HUES64 (cell line): ENCODE measurements at regions not wholly inside any gene's neighbourhood (a gene's known extent, or its start where the extent isn't known, plus 50 kb on each side); places are given as distances from the start of the nearest gene placed in this dataset.

Source experiments
- H3K27ac ChIP-seq: 2 replicates; pipeline ENCODE4 v1.7.0; 2013; ENCODE audit warnings: low read depth, low read length, inconsistent platforms
- H3K27me3 ChIP-seq: 2 replicates; pipeline ENCODE4 v1.6.1; 2013; ENCODE audit warnings: mild to moderate bottlenecking, low read length; ENCODE audit not compliant: insufficient read depth
- H3K36me3 ChIP-seq: 2 replicates; pipeline ENCODE4 v1.6.1; 2013; ENCODE audit warnings: mild to moderate bottlenecking, low read length; ENCODE audit not compliant: insufficient read depth
- H3K4me1 ChIP-seq: 2 replicates; pipeline ENCODE4 v1.6.1; 2013; ENCODE audit warnings: mild to moderate bottlenecking, low read length, moderate library complexity; ENCODE audit not compliant: insufficient read depth
- H3K4me3 ChIP-seq: 2 replicates; pipeline ENCODE4 v1.5.1; 2013; ENCODE audit warnings: mild to moderate bottlenecking, low read length, moderate library complexity
- H3K9ac ChIP-seq: 2 replicates; pipeline ENCODE4 v1.6.1; 2013; ENCODE audit warnings: mild to moderate bottlenecking, low read depth, low read length
- H3K9me3 ChIP-seq: 2 replicates; pipeline ENCODE4 v1.6.1; 2013; ENCODE audit warnings: low read depth, low read length; ENCODE audit not compliant: insufficient read depth
- WGBS: fragments of 150-250, 120-280 bp; methylation state at CpG from one replicate; pipeline ENCODE4 v1.1.7; 2013; ENCODE audit warnings: missing lambda C conversion rate; 5-methylcytosine and 5-hydroxymethylcytosine counted together

GRCh38 chr6:113741651-113742050 lies 115.5 kb upstream of the MARCKS start:
- Histone ChIP-seq H3K4me3 (no peak overlapping the region), H3K4me1 (0 out of 2 replicates have a peak, but pooled peaks cover 6% of the 10 kb centered on the region), H3K9me3 (no peaks in the 10 kb centered on the region), H3K27ac (no peak overlapping the region), H3K9ac (no peak overlapping the region), H3K36me3 (no peaks in the 10 kb centered on the region), H3K27me3 (no peaks in the 10 kb centered on the region)

GRCh38 chr6:113742342-113742741 lies 114.8 kb upstream of the MARCKS start:
- H3K9ac ChIP-seq = no peak overlapping the region
- H3K27ac ChIP-seq = no peak overlapping the region
- 0 out of 2 replicates have a peak, but pooled peaks cover 6% of the 10 kb centered on the region for H3K4me1 ChIP-seq
- H3K27me3 ChIP-seq = no peaks in the 10 kb centered on the region
- no peaks in the 10 kb centered on the region for H3K36me3 ChIP-seq
- H3K9me3 ChIP-seq = no peaks in the 10 kb centered on the region
- H3K4me3 ChIP-seq = no peak overlapping the region
- 93% methylated on average over 4 of the region's 4 CpGs for WGBS

- Histone ChIP-seq H3K9ac (no peak overlapping the region), H3K9me3 (no peaks in the 10 kb centered on the region), H3K27me3 (no peaks in the 10 kb centered on the region), H3K27ac (no peak overlapping the region), H3K4me3 (no peak overlapping the region), H3K4me1 (0 out of 2 replicates have a peak, but pooled peaks cover 6% of the 10 kb centered on the region), H3K36me3 (no peaks in the 10 kb centered on the region)
- 98% methylated on average over 3 of the region's 3 CpGs for WGBS
Observed at GRCh38 chr6:113744861-113745260, 112.3 kb upstream of the MARCKS start.

GRCh38 chr6:113750151-113750855 lies 106.8 kb upstream of the MARCKS start:
- Histone ChIP-seq H3K4me1 (no peaks in the 10 kb centered on the region), H3K9ac (no peak overlapping the region), H3K36me3 (no peaks in the 10 kb centered on the region), H3K27ac (no peak overlapping the region), H3K27me3 (no peaks in the 10 kb centered on the region), H3K4me3 (no peak overlapping the region), H3K9me3 (no peaks in the 10 kb centered on the region)
- WGBS = no CpG with 5 or more reads among the region's 1 CpG

- Histone ChIP-seq H3K27ac (no peak overlapping the region), H3K4me3 (no peak overlapping the region), H3K9me3 (no peaks in the 10 kb centered on the region), H3K4me1 (no peaks in the 10 kb centered on the region), H3K9ac (no peak overlapping the region), H3K27me3 (no peaks in the 10 kb centered on the region), H3K36me3 (no peaks in the 10 kb centered on the region)
- WGBS = no CpG with 5 or more reads among the region's 1 CpG
Observed at GRCh38 chr6:113754291-113754690, 102.9 kb upstream of the MARCKS start.

GRCh38 chr6:113755449-113756289 lies 101.5 kb upstream of the MARCKS start:
- Histone ChIP-seq H3K9me3 (no peaks in the 10 kb centered on the region), H3K27me3 (no peaks in the 10 kb centered on the region), H3K4me1 (no peaks in the 10 kb centered on the region), H3K9ac (no peak overlapping the region), H3K27ac (no peak overlapping the region), H3K36me3 (no peaks in the 10 kb centered on the region), H3K4me3 (no peak overlapping the region)
- WGBS = 100% methylated on average over 4 of the region's 4 CpGs

GRCh38 chr6:113756290-113756665 lies 100.9 kb upstream of the MARCKS start:
- H3K36me3 ChIP-seq = no peaks in the 10 kb centered on the region
- H3K4me3 ChIP-seq = no peak overlapping the region
- H3K9ac ChIP-seq = no peak overlapping the region
- H3K27ac ChIP-seq = no peak overlapping the region
- no peaks in the 10 kb centered on the region for H3K27me3 ChIP-seq
- H3K4me1 ChIP-seq = no peaks in the 10 kb centered on the region
- H3K9me3 ChIP-seq = no peaks in the 10 kb centered on the region
- WGBS = 36% methylated on average over 1 of the region's 2 CpGs

GRCh38 chr6:113758214-113758613 lies 98.9 kb upstream of the MARCKS start:
- Histone ChIP-seq H3K9me3 (no peaks in the 10 kb centered on the region), H3K4me3 (no peak overlapping the region), H3K27ac (no peak overlapping the region), H3K36me3 (no peaks in the 10 kb centered on the region), H3K9ac (no peak overlapping the region), H3K4me1 (no peaks in the 10 kb centered on the region), H3K27me3 (no peaks in the 10 kb centered on the region)
- 91% methylated on average over 6 of the region's 7 CpGs for WGBS

GRCh38 chr6:113758826-113759574 lies 98.1 kb upstream of the MARCKS start:
- Histone ChIP-seq H3K36me3 (no peaks in the 10 kb centered on the region), H3K9ac (no peak overlapping the region), H3K27ac (no peak overlapping the region), H3K4me3 (no peak overlapping the region), H3K9me3 (no peaks in the 10 kb centered on the region), H3K27me3 (no peaks in the 10 kb centered on the region), H3K4me1 (no peaks in the 10 kb centered on the region)
- WGBS = 90% methylated on average over 1 of the region's 1 CpG

- no peak overlapping the region for H3K9ac ChIP-seq
- no peaks in the 10 kb centered on the region for H3K9me3 ChIP-seq
- 86% methylated on average over 2 of the region's 2 CpGs for whole genome bisulfite sequencing
- no peak overlapping the region for H3K4me3 ChIP-seq
- H3K27ac ChIP-seq = no peak overlapping the region
- no peaks in the 10 kb centered on the region for H3K4me1 ChIP-seq
- H3K36me3 ChIP-seq = no peaks in the 10 kb centered on the region
- no peaks in the 10 kb centered on the region for H3K27me3 ChIP-seq
Observed at GRCh38 chr6:113762641-113763040, 94.5 kb upstream of the MARCKS start.

- Histone ChIP-seq H3K36me3 (no peaks in the 10 kb centered on the region), H3K27ac (no peak overlapping the region), H3K4me1 (no peaks in the 10 kb centered on the region), H3K9me3 (no peaks in the 10 kb centered on the region), H3K4me3 (no peak overlapping the region), H3K27me3 (no peaks in the 10 kb centered on the region), H3K9ac (no peak overlapping the region)
- WGBS = 90% methylated on average over 1 of the region's 1 CpG
Observed at GRCh38 chr6:113763311-113763766, 93.8 kb upstream of the MARCKS start.
